SK-N-SH treated with all-trans-retinoic acid at 6 μM for 48 hours (cell line): ENCODE measurements at regions not wholly inside any gene's neighbourhood (a gene's known extent, or its start where the extent isn't known, plus 50 kb on each side); places are given as distances from the start of the nearest gene placed in this dataset.
"Not testable (repeated sequence)": the region's sequence is repeated elsewhere in the genome, so short reads cannot be mapped to it uniquely, and the experiment has no call there.

Source experiments
- ATAC-seq: fragments of 200-7000 bp; cut with Tn5 transposase; 3 replicates; pipeline ENCODE4 v1.9.1; 2020; ENCODE audit warnings: mild to moderate bottlenecking, moderate library complexity
- ARNTL ChIP-seq: fragments of 450-650 bp; formaldehyde crosslinking; IDR thresholded peaks from 2 replicates; pipeline ENCODE4 v1.5.0; 2020; ENCODE audit warnings: low read depth, mild to moderate bottlenecking, moderate library complexity, borderline replicate concordance
- BACH2 ChIP-seq: fragments of 250-450 bp; sonication (Bioruptor Pico); IDR thresholded peaks from 2 replicates; pipeline ENCODE4 v1.9.0; 2021; ENCODE audit warnings: mild to moderate bottlenecking, borderline replicate concordance
- CSDC2 ChIP-seq: fragments of 250-450 bp; sonication (Bioruptor Pico); IDR thresholded peaks from 2 replicates; pipeline ENCODE4 v1.5.0; 2020; ENCODE audit warnings: mild to moderate bottlenecking, moderate library complexity
- CSRNP3 ChIP-seq: fragments of 250-450 bp; sonication (Bioruptor Pico); IDR thresholded peaks from 2 replicates; pipeline ENCODE4 v1.5.1; 2021; ENCODE audit warnings: mild to moderate bottlenecking, moderate library complexity
- GLIS3 ChIP-seq: fragments of 250-450 bp; sonication (Bioruptor Pico); IDR thresholded peaks from 2 replicates; pipeline ENCODE4 v1.5.0; 2020; ENCODE audit warnings: mild to moderate bottlenecking, moderate library complexity
- ISL1 ChIP-seq: fragments of 250-450 bp; sonication (Bioruptor Pico); IDR thresholded peaks from 2 replicates; pipeline ENCODE4 v2.1.2; 2022; ENCODE audit warnings: mild to moderate bottlenecking, moderate library complexity
- OSR1 ChIP-seq: fragments of 250-450 bp; sonication (Bioruptor Pico); IDR thresholded peaks from 2 replicates; pipeline ENCODE4 v1.8.0; 2022; ENCODE audit warnings: moderate library complexity, mild to moderate bottlenecking, inconsistent platforms
- SNAI2 ChIP-seq: fragments of 250-450 bp; sonication (Bioruptor Pico); IDR thresholded peaks from 2 replicates; pipeline ENCODE4 v1.5.0; 2020; ENCODE audit warnings: mild to moderate bottlenecking, moderate library complexity
- TCF4 ChIP-seq: fragments of 250-450 bp; sonication (Bioruptor Pico); IDR thresholded peaks from 2 replicates; pipeline ENCODE4 v1.8.0; 2021; ENCODE audit warnings: mild to moderate bottlenecking, moderate library complexity, borderline replicate concordance
- TOX ChIP-seq: fragments of 250-450 bp; sonication (Bioruptor Pico); IDR thresholded peaks from 2 replicates; pipeline ENCODE4 v1.8.0; 2021; ENCODE audit warnings: mild to moderate bottlenecking, moderate library complexity, borderline replicate concordance
- ZC3H10 ChIP-seq: fragments of 250-450 bp; sonication (Bioruptor Pico); IDR thresholded peaks from 2 replicates; pipeline ENCODE4 v1.5.1; 2021; ENCODE audit warnings: mild to moderate bottlenecking, moderate library complexity
- ZFP3 ChIP-seq: fragments of 250-450 bp; sonication (Bioruptor Pico); IDR thresholded peaks from 2 replicates; pipeline ENCODE4 v1.5.0; 2020; ENCODE audit warnings: mild to moderate bottlenecking, moderate library complexity
- ZNF565 ChIP-seq: fragments of 450-650 bp; formaldehyde crosslinking; conservative IDR thresholded peaks from 2 replicates; pipeline ENCODE4 v1.5.0; 2020; ENCODE audit warnings: low read depth, mild to moderate bottlenecking, moderate library complexity
- ZNF70 ChIP-seq: fragments of 450-650 bp; formaldehyde crosslinking; IDR thresholded peaks from 2 replicates; pipeline ENCODE4 v1.5.0; 2020; ENCODE audit warnings: mild to moderate bottlenecking, moderate library complexity
- ZNF8 ChIP-seq: fragments of 450-650 bp; formaldehyde crosslinking; IDR thresholded peaks from 2 replicates; pipeline ENCODE4 v1.5.0; 2020; ENCODE audit warnings: mild to moderate bottlenecking, moderate library complexity
- TF ChIP-seq, protein P1 (sequence below): fragments of 250-450 bp; sonication (Bioruptor Pico); IDR thresholded peaks from 2 replicates; pipeline ENCODE4 v1.5.0; 2020; ENCODE audit warnings: mild to moderate bottlenecking, moderate library complexity
- TF ChIP-seq, protein P2 (sequence below): fragments of 250-450 bp; sonication (Bioruptor Pico); IDR thresholded peaks from 2 replicates; pipeline ENCODE4 v1.8.0; 2021; ENCODE audit warnings: low read depth, mild to moderate bottlenecking, moderate library complexity, borderline replicate concordance
- TF ChIP-seq, protein P3 (sequence below): fragments of 250-450 bp; sonication (Bioruptor Pico); IDR thresholded peaks from 2 replicates; pipeline ENCODE4 v1.5.1; 2020; ENCODE audit warnings: low read depth, mild to moderate bottlenecking, moderate library complexity
- TF ChIP-seq, protein P4 (sequence below): fragments of 250-450 bp; sonication (Bioruptor Pico); IDR thresholded peaks from 2 replicates; pipeline ENCODE4 v1.8.0; 2020; ENCODE audit warnings: mild to moderate bottlenecking, moderate library complexity, borderline replicate concordance

- TF ChIP-seq TCF4 (CRISPR knock-in tag) (no peak), ZC3H10 (CRISPR knock-in tag) (no peak), ARNTL (CRISPR knock-in tag) (no peak), CSRNP3 (no peak), BACH2 (CRISPR knock-in tag) (no peak), TOX (CRISPR knock-in tag) (no peak), ZNF8 (CRISPR knock-in tag) (no peak), GLIS3 (CRISPR knock-in tag) (no peak), ZNF565 (CRISPR knock-in tag) (no peak), ZFP3 (CRISPR knock-in tag) (no peak), SNAI2 (CRISPR knock-in tag) (no peak), ISL1 (CRISPR knock-in tag) (no peak), OSR1 (no peak), CSDC2 (CRISPR knock-in tag) (no peak)
- TF ChIP-seq, protein P1, sequence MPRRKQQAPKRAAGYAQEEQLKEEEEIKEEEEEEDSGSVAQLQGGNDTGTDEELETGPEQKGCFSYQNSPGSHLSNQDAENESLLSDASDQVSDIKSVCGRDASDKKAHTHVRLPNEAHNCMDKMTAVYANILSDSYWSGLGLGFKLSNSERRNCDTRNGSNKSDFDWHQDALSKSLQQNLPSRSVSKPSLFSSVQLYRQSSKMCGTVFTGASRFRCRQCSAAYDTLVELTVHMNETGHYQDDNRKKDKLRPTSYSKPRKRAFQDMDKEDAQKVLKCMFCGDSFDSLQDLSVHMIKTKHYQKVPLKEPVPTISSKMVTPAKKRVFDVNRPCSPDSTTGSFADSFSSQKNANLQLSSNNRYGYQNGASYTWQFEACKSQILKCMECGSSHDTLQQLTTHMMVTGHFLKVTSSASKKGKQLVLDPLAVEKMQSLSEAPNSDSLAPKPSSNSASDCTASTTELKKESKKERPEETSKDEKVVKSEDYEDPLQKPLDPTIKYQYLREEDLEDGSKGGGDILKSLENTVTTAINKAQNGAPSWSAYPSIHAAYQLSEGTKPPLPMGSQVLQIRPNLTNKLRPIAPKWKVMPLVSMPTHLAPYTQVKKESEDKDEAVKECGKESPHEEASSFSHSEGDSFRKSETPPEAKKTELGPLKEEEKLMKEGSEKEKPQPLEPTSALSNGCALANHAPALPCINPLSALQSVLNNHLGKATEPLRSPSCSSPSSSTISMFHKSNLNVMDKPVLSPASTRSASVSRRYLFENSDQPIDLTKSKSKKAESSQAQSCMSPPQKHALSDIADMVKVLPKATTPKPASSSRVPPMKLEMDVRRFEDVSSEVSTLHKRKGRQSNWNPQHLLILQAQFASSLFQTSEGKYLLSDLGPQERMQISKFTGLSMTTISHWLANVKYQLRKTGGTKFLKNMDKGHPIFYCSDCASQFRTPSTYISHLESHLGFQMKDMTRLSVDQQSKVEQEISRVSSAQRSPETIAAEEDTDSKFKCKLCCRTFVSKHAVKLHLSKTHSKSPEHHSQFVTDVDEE (CRISPR knock-in tag) = no peak
- TF ChIP-seq, protein P2, sequence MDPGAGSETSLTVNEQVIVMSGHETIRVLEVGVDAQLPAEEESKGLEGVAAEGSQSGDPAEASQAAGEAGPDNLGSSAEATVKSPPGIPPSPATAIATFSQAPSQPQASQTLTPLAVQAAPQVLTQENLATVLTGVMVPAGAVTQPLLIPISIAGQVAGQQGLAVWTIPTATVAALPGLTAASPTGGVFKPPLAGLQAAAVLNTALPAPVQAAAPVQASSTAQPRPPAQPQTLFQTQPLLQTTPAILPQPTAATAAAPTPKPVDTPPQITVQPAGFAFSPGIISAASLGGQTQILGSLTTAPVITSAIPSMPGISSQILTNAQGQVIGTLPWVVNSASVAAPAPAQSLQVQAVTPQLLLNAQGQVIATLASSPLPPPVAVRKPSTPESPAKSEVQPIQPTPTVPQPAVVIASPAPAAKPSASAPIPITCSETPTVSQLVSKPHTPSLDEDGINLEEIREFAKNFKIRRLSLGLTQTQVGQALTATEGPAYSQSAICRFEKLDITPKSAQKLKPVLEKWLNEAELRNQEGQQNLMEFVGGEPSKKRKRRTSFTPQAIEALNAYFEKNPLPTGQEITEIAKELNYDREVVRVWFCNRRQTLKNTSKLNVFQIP (CRISPR knock-in tag) = no peak
- TF ChIP-seq, protein P3, sequence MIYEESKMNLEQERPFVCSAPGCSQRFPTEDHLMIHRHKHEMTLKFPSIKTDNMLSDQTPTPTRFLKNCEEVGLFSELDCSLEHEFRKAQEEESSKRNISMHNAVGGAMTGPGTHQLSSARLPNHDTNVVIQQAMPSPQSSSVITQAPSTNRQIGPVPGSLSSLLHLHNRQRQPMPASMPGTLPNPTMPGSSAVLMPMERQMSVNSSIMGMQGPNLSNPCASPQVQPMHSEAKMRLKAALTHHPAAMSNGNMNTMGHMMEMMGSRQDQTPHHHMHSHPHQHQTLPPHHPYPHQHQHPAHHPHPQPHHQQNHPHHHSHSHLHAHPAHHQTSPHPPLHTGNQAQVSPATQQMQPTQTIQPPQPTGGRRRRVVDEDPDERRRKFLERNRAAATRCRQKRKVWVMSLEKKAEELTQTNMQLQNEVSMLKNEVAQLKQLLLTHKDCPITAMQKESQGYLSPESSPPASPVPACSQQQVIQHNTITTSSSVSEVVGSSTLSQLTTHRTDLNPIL (CRISPR knock-in tag) = no peak
- TF ChIP-seq, protein P4, sequence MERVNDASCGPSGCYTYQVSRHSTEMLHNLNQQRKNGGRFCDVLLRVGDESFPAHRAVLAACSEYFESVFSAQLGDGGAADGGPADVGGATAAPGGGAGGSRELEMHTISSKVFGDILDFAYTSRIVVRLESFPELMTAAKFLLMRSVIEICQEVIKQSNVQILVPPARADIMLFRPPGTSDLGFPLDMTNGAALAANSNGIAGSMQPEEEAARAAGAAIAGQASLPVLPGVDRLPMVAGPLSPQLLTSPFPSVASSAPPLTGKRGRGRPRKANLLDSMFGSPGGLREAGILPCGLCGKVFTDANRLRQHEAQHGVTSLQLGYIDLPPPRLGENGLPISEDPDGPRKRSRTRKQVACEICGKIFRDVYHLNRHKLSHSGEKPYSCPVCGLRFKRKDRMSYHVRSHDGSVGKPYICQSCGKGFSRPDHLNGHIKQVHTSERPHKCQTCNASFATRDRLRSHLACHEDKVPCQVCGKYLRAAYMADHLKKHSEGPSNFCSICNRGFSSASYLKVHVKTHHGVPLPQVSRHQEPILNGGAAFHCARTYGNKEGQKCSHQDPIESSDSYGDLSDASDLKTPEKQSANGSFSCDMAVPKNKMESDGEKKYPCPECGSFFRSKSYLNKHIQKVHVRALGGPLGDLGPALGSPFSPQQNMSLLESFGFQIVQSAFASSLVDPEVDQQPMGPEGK (CRISPR knock-in tag) = no peak
Observed at GRCh38 chrX:92270936-92271855, 492.0 kb downstream of the PCDH11X start.

GRCh38 chrX:92278556-92278955 is 499.4 kb downstream of the PCDH11X start:
- not testable (repeated sequence) for ATAC-seq

More at GRCh38 chrX:92270936-92271855, 492.0 kb downstream of the PCDH11X start:
- no peak for ATAC-seq

- not testable (repeated sequence) for ATAC-seq
Observed at GRCh38 chrX:92280347-92280746, 501.2 kb downstream of the PCDH11X start.

DNA sequence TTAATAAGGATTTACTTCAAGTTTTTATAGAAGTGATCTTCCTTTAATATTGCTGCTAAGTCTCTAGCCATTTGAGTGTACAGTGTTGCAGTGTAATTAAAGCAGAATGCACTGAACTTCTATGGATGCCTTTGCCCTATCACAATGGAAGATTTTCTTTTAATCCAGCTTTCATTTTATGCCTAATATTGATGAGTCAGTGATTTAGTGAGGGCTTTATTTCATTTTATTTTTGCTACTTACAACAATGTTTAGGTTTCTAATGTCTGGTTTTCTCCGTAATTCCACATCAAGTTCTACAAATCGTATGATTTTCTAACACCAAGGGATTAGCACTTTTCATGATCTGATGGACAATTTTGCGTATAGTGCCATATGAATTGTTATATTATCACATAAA is 504.1 kb downstream of the PCDH11X start:
- TF ChIP-seq, protein P4 (CRISPR knock-in tag) = no peak
- TF ChIP-seq TOX (CRISPR knock-in tag) (no peak), ZNF70 (CRISPR knock-in tag) (no peak), BACH2 (CRISPR knock-in tag) (no peak)
- TF ChIP-seq, all 23 proteins: peak for 0
- ATAC-seq = no peak

- not testable (repeated sequence) for ATAC-seq
Observed at GRCh38 chrX:92298067-92298466, 518.9 kb downstream of the PCDH11X start.

DNA sequence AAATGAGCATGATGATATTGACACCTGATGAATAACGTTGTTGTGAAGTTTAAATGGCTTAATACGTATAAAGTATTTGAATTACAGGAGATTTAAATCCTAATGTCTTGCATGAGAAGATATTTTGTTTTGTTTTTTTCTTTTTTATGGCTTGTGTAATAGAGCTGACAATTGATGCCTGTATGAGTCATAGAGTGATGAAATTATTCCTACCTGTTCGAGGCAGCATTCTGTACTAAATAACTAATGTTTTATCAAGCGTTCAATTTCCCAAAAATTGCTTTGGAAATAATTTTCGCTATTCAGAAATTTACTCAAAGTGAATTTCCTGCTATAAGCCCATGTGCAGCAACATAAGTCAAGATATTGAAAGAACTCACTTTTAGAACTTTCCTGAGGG is 554.0 kb downstream of the PCDH11X start:
- not testable (repeated sequence) for ATAC-seq

DNA sequence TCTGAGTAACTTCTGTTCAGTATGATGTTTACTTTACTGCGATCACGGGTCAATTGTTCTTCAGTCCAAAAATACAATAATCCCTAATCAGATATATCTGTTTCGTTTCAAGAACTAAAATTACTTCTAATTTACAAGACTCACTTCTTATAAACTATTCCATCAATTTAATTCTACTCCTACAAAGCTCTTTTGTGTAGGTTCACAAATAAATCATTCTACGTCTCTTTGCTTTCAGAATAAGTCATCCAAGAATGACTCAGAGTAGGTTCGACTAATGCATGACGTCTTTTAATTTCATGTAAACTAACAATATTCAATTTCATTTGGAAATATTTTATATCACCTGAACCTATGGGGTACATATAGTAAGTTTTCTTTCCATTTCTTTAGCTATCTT is 571.9 kb downstream of the PCDH11X start:
- ATAC-seq = not testable (repeated sequence)
